Erythroblast (primary cell): ENCODE measurements at regions not wholly inside any gene's neighbourhood (a gene's known extent, or its start where the extent isn't known, plus 50 kb on each side); places are given as distances from the start of the nearest gene placed in this dataset.

Source experiments
- GATA1 ChIP-seq: IDR thresholded peaks from 2 replicates; pipeline ENCODE4 v1.6.1; 2011; ENCODE audit warnings: low read depth, mild to moderate bottlenecking, control low read depth, low read length, moderate library complexity
- POLR2A ChIP-seq: IDR thresholded peaks from 2 replicates; pipeline ENCODE4 v1.6.1; 2011; ENCODE audit warnings: mild to moderate bottlenecking, low read length

- TF ChIP-seq POLR2A (no peak), GATA1 (no peak)
These were observed 105.9 kb upstream of the C21orf91 start for GRCh38 chr21:17925000-17925610.
